WTC11 (cell line): ENCODE measurements at regions not wholly inside any gene's neighbourhood (a gene's known extent, or its start where the extent isn't known, plus 50 kb on each side); places are given as distances from the start of the nearest gene placed in this dataset.

Source experiments
- ATAC-seq: fragments of 200-7000 bp; cut with Tn5 transposase; 2 replicates; pipeline ENCODE4 v1.10.0; 2021; ENCODE audit warnings: mild to moderate bottlenecking, moderate library complexity
- CTCF ChIA-PET: fragments of 300-600 bp; sonication (Branson Sonifier 250); formaldehyde crosslinking; loops from one replicate; lab custom pipeline; 2021; ENCODE audit warnings: antibody characterized with exemption; lab: Charles Lee
- POLR2A ChIA-PET: fragments of 350-600 bp; sonication (Branson Sonifier 250); formaldehyde crosslinking; loops from one replicate; lab custom pipeline; 2021; ENCODE audit warnings: antibody characterized with exemption; lab: Charles Lee
- DNase-seq: peaks from one replicate; pipeline ENCODE4 v3.0.0; 2021; ENCODE audit warnings: low spot score
- H3K27ac Mint-ChIP-seq: 2 replicates; pipeline ENCODE4 v1.8.0; 2021; ENCODE audit warnings: mixed read lengths
- H3K27me3 Mint-ChIP-seq: 2 replicates; pipeline ENCODE4 v1.8.0; 2021; ENCODE audit warnings: low read depth, mild to moderate bottlenecking, moderate library complexity, mixed read lengths
- H3K36me3 Mint-ChIP-seq: 2 replicates; pipeline ENCODE4 v1.8.0; 2021; ENCODE audit warnings: mixed read lengths
- H3K4me1 Mint-ChIP-seq: 2 replicates; pipeline ENCODE4 v1.8.0; 2022; ENCODE audit warnings: mixed read lengths
- H3K4me3 Mint-ChIP-seq: 2 replicates; pipeline ENCODE4 v1.8.0; 2021; ENCODE audit warnings: mild to moderate bottlenecking, moderate library complexity, mixed read lengths
- H3K9me3 Mint-ChIP-seq: 2 replicates; pipeline ENCODE4 v1.8.0; 2021; ENCODE audit warnings: mixed read lengths
- ATF1 ChIP-seq: sonication (generic); formaldehyde crosslinking; IDR thresholded peaks from 2 replicates; pipeline ENCODE4 v1.8.1; 2023; ENCODE audit warnings: mild to moderate bottlenecking, moderate library complexity, missing genetic modification reagents
- FOXP1 ChIP-seq: sonication (generic); formaldehyde crosslinking; IDR thresholded peaks from 2 replicates; pipeline ENCODE4 v1.8.0; 2022; ENCODE audit warnings: missing genetic modification reagents, mild to moderate bottlenecking, moderate library complexity, borderline replicate concordance
- GRHL2 ChIP-seq: fragments of 250-450 bp; sonication (Bioruptor Pico); IDR thresholded peaks from 2 replicates; pipeline ENCODE4 v1.8.0; 2022; ENCODE audit warnings: mild to moderate bottlenecking, moderate library complexity; ENCODE audit not compliant: insufficient replicate concordance, severe bottlenecking
- HMGA2 ChIP-seq: fragments of 250-450 bp; sonication (Bioruptor Pico); IDR thresholded peaks from 2 replicates; pipeline ENCODE4 v1.4.0; 2021; ENCODE audit warnings: mild to moderate bottlenecking, moderate library complexity
- NFE2L1 ChIP-seq: sonication (generic); formaldehyde crosslinking; IDR thresholded peaks from 2 replicates; pipeline ENCODE4 v1.8.1; 2023; ENCODE audit warnings: missing genetic modification reagents
- NFYB ChIP-seq: sonication (generic); formaldehyde crosslinking; conservative IDR thresholded peaks from 2 replicates; pipeline ENCODE4 v1.8.0; 2022; ENCODE audit warnings: low read depth, missing genetic modification reagents
- NR1H2 ChIP-seq: sonication (generic); formaldehyde crosslinking; IDR thresholded peaks from 2 replicates; pipeline ENCODE4 v1.9.0; 2021; ENCODE audit warnings: mild to moderate bottlenecking, moderate library complexity, missing genetic modification reagents
- NR3C1 ChIP-seq: sonication (generic); formaldehyde crosslinking; conservative IDR thresholded peaks from 2 replicates; pipeline ENCODE4 v1.8.1; 2023; ENCODE audit warnings: low read depth, mild to moderate bottlenecking, missing genetic modification reagents
- SMAD3 ChIP-seq: sonication (generic); formaldehyde crosslinking; IDR thresholded peaks from 2 replicates; pipeline ENCODE4 v1.8.0; 2022; ENCODE audit warnings: missing genetic modification reagents, mild to moderate bottlenecking, borderline replicate concordance
- SP1 ChIP-seq: sonication (generic); formaldehyde crosslinking; conservative IDR thresholded peaks from 2 replicates; pipeline ENCODE4 v1.8.1; 2022; ENCODE audit warnings: missing genetic modification reagents
- ZNF263 ChIP-seq: sonication (generic); formaldehyde crosslinking; IDR thresholded peaks from 2 replicates; pipeline ENCODE4 v1.8.1; 2022; ENCODE audit warnings: low read depth, mild to moderate bottlenecking, moderate library complexity, missing genetic modification reagents
- ZNF416 ChIP-seq: fragments of 250-450 bp; sonication (Bioruptor Pico); IDR thresholded peaks from 2 replicates; pipeline ENCODE4 v1.9.0; 2021; ENCODE audit warnings: mild to moderate bottlenecking, inconsistent platforms
- TF ChIP-seq, protein P1 (sequence below): sonication (generic); formaldehyde crosslinking; IDR thresholded peaks from 2 replicates; pipeline ENCODE4 v1.8.0; 2023; ENCODE audit warnings: missing genetic modification reagents, mild to moderate bottlenecking, borderline replicate concordance
- TF ChIP-seq, protein P2 (sequence below): sonication (generic); formaldehyde crosslinking; IDR thresholded peaks from 2 replicates; pipeline ENCODE4 v1.8.1; 2023; ENCODE audit warnings: mild to moderate bottlenecking, missing genetic modification reagents, borderline replicate concordance
- TF ChIP-seq, protein P3 (sequence below): fragments of 250-450 bp; sonication (Bioruptor Pico); IDR thresholded peaks from 2 replicates; pipeline ENCODE4 v2.1.2; 2022; ENCODE audit warnings: mild to moderate bottlenecking, moderate library complexity
- TF ChIP-seq, protein P4 (sequence below): fragments of 250-450 bp; sonication (Bioruptor Pico); IDR thresholded peaks from 2 replicates; pipeline ENCODE4 v1.9.0; 2021; ENCODE audit warnings: mild to moderate bottlenecking
- TF ChIP-seq, protein P5 (sequence below): sonication (generic); formaldehyde crosslinking; IDR thresholded peaks from 2 replicates; pipeline ENCODE4 v1.8.0; 2022; ENCODE audit warnings: mild to moderate bottlenecking, missing genetic modification reagents
- TF ChIP-seq, protein P6 (sequence below): fragments of 250-450 bp; sonication (Bioruptor Pico); IDR thresholded peaks from 2 replicates; pipeline ENCODE4 v1.9.0; 2021; ENCODE audit warnings: mild to moderate bottlenecking, borderline replicate concordance
- TF ChIP-seq, protein P7 (sequence below): sonication (generic); formaldehyde crosslinking; IDR thresholded peaks from 2 replicates; pipeline ENCODE4 v1.8.1; 2022; ENCODE audit warnings: mild to moderate bottlenecking, moderate library complexity, missing genetic modification reagents
- TF ChIP-seq, protein P8 (sequence below): sonication (generic); formaldehyde crosslinking; conservative IDR thresholded peaks from 2 replicates; pipeline ENCODE4 v1.8.1; 2022; ENCODE audit warnings: mild to moderate bottlenecking, missing genetic modification reagents

DNA sequence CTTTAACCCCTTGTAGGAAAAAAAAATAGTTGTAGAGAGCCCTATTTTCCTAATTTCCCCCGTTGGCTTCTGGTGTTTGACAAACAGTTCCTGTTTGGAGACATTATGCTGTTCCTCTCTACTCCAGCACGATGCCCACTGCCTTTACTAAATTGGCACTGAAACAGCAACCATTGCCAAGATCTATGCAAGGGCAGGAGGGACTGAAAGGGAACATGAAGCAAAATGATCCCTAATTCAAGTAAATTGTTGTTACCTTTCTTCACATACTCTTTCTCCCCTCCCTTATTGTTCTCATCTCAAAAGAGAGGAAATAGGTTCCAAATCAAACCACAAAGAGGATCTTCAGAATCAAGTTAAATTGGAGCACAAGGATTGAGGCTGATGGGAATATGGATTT is 764.1 kb upstream of the MMS22L start (continued):
- TF ChIP-seq, protein P1, sequence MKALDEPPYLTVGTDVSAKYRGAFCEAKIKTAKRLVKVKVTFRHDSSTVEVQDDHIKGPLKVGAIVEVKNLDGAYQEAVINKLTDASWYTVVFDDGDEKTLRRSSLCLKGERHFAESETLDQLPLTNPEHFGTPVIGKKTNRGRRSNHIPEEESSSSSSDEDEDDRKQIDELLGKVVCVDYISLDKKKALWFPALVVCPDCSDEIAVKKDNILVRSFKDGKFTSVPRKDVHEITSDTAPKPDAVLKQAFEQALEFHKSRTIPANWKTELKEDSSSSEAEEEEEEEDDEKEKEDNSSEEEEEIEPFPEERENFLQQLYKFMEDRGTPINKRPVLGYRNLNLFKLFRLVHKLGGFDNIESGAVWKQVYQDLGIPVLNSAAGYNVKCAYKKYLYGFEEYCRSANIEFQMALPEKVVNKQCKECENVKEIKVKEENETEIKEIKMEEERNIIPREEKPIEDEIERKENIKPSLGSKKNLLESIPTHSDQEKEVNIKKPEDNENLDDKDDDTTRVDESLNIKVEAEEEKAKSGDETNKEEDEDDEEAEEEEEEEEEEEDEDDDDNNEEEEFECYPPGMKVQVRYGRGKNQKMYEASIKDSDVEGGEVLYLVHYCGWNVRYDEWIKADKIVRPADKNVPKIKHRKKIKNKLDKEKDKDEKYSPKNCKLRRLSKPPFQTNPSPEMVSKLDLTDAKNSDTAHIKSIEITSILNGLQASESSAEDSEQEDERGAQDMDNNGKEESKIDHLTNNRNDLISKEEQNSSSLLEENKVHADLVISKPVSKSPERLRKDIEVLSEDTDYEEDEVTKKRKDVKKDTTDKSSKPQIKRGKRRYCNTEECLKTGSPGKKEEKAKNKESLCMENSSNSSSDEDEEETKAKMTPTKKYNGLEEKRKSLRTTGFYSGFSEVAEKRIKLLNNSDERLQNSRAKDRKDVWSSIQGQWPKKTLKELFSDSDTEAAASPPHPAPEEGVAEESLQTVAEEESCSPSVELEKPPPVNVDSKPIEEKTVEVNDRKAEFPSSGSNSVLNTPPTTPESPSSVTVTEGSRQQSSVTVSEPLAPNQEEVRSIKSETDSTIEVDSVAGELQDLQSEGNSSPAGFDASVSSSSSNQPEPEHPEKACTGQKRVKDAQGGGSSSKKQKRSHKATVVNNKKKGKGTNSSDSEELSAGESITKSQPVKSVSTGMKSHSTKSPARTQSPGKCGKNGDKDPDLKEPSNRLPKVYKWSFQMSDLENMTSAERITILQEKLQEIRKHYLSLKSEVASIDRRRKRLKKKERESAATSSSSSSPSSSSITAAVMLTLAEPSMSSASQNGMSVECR (CRISPR knock-in tag): no peak
- TF ChIP-seq, protein P2, sequence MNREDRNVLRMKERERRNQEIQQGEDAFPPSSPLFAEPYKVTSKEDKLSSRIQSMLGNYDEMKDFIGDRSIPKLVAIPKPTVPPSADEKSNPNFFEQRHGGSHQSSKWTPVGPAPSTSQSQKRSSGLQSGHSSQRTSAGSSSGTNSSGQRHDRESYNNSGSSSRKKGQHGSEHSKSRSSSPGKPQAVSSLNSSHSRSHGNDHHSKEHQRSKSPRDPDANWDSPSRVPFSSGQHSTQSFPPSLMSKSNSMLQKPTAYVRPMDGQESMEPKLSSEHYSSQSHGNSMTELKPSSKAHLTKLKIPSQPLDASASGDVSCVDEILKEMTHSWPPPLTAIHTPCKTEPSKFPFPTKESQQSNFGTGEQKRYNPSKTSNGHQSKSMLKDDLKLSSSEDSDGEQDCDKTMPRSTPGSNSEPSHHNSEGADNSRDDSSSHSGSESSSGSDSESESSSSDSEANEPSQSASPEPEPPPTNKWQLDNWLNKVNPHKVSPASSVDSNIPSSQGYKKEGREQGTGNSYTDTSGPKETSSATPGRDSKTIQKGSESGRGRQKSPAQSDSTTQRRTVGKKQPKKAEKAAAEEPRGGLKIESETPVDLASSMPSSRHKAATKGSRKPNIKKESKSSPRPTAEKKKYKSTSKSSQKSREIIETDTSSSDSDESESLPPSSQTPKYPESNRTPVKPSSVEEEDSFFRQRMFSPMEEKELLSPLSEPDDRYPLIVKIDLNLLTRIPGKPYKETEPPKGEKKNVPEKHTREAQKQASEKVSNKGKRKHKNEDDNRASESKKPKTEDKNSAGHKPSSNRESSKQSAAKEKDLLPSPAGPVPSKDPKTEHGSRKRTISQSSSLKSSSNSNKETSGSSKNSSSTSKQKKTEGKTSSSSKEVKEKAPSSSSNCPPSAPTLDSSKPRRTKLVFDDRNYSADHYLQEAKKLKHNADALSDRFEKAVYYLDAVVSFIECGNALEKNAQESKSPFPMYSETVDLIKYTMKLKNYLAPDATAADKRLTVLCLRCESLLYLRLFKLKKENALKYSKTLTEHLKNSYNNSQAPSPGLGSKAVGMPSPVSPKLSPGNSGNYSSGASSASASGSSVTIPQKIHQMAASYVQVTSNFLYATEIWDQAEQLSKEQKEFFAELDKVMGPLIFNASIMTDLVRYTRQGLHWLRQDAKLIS (CRISPR knock-in tag): no peak
- TF ChIP-seq ZNF416 (CRISPR knock-in tag) (no peak), GRHL2 (CRISPR knock-in tag) (no peak), FOXP1 (CRISPR knock-in tag) (no peak), NR1H2 (no peak)
- TF ChIP-seq, protein P3, sequence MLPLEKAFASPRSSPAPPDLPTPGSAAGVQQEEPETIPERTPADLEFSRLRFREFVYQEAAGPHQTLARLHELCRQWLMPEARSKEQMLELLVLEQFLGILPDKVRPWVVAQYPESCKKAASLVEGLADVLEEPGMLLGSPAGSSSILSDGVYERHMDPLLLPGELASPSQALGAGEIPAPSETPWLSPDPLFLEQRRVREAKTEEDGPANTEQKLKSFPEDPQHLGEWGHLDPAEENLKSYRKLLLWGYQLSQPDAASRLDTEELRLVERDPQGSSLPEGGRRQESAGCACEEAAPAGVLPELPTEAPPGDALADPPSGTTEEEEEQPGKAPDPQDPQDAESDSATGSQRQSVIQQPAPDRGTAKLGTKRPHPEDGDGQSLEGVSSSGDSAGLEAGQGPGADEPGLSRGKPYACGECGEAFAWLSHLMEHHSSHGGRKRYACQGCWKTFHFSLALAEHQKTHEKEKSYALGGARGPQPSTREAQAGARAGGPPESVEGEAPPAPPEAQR: no peak
- TF ChIP-seq, protein P4, sequence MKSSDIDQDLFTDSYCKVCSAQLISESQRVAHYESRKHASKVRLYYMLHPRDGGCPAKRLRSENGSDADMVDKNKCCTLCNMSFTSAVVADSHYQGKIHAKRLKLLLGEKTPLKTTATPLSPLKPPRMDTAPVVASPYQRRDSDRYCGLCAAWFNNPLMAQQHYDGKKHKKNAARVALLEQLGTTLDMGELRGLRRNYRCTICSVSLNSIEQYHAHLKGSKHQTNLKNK (CRISPR knock-in tag): no peak

DNA sequence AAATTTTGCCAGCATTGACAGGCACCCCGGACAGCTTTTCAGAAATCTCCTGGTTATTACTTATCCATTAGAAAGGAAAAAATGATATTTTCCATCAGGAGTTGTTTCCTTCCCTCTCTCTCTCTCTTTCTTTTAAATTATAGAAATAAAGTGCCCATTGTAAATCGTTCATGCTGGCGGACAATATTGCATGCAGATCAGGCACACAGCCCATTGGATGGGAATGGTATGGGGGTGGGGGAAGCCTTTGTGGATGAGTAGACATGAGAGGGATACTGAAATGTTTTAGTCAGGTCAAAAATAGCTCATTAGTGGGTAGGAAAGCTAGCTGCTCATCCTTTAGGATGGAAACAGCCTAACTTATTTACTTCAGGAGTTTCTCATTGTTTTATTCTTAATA is 764.9 kb upstream of the MMS22L start:
- POLR2A ChIA-PET: no interaction called here
- Mint-ChIP-seq H3K27me3 (no peaks in the 10 kb centered on the region), H3K9me3 (no peaks in the 10 kb centered on the region), H3K36me3 (no peaks in the 10 kb centered on the region), H3K4me3 (no peak overlapping the region), H3K4me1 (peaks cover 63% of the 10 kb centered on the region), H3K27ac (no peak overlapping the region; the same call in 1 of the 2 replicates)
- ATAC-seq: no peak
- TF ChIP-seq, protein P5, sequence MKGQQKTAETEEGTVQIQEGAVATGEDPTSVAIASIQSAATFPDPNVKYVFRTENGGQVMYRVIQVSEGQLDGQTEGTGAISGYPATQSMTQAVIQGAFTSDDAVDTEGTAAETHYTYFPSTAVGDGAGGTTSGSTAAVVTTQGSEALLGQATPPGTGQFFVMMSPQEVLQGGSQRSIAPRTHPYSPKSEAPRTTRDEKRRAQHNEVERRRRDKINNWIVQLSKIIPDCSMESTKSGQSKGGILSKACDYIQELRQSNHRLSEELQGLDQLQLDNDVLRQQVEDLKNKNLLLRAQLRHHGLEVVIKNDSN (CRISPR knock-in tag): no peak
- TF ChIP-seq SMAD3 (no peak), GRHL2 (CRISPR knock-in tag) (no peak), NFE2L1 (no peak), HMGA2 (CRISPR knock-in tag) (no peak), NR3C1 (no peak), ZNF263 (no peak), NFYB (CRISPR knock-in tag) (no peak), SP1 (CRISPR knock-in tag) (no peak), ATF1 (CRISPR knock-in tag) (no peak)
- TF ChIP-seq, protein P6, sequence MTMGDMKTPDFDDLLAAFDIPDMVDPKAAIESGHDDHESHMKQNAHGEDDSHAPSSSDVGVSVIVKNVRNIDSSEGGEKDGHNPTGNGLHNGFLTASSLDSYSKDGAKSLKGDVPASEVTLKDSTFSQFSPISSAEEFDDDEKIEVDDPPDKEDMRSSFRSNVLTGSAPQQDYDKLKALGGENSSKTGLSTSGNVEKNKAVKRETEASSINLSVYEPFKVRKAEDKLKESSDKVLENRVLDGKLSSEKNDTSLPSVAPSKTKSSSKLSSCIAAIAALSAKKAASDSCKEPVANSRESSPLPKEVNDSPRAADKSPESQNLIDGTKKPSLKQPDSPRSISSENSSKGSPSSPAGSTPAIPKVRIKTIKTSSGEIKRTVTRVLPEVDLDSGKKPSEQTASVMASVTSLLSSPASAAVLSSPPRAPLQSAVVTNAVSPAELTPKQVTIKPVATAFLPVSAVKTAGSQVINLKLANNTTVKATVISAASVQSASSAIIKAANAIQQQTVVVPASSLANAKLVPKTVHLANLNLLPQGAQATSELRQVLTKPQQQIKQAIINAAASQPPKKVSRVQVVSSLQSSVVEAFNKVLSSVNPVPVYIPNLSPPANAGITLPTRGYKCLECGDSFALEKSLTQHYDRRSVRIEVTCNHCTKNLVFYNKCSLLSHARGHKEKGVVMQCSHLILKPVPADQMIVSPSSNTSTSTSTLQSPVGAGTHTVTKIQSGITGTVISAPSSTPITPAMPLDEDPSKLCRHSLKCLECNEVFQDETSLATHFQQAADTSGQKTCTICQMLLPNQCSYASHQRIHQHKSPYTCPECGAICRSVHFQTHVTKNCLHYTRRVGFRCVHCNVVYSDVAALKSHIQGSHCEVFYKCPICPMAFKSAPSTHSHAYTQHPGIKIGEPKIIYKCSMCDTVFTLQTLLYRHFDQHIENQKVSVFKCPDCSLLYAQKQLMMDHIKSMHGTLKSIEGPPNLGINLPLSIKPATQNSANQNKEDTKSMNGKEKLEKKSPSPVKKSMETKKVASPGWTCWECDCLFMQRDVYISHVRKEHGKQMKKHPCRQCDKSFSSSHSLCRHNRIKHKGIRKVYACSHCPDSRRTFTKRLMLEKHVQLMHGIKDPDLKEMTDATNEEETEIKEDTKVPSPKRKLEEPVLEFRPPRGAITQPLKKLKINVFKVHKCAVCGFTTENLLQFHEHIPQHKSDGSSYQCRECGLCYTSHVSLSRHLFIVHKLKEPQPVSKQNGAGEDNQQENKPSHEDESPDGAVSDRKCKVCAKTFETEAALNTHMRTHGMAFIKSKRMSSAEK (CRISPR knock-in tag): no peak
- TF ChIP-seq, protein P7, sequence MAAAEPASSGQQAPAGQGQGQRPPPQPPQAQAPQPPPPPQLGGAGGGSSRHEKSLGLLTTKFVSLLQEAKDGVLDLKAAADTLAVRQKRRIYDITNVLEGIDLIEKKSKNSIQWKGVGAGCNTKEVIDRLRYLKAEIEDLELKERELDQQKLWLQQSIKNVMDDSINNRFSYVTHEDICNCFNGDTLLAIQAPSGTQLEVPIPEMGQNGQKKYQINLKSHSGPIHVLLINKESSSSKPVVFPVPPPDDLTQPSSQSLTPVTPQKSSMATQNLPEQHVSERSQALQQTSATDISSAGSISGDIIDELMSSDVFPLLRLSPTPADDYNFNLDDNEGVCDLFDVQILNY (CRISPR knock-in tag): no peak
- TF ChIP-seq, protein P8, sequence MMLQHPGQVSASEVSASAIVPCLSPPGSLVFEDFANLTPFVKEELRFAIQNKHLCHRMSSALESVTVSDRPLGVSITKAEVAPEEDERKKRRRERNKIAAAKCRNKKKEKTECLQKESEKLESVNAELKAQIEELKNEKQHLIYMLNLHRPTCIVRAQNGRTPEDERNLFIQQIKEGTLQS: no peak
- DNase-seq: no peak
- CTCF ChIA-PET: no interaction called here
